GM21381 (cell line): ENCODE measurements at regions not wholly inside any gene's neighbourhood (a gene's known extent, or its start where the extent isn't known, plus 50 kb on each side); places are given as distances from the start of the nearest gene placed in this dataset.
"Not testable (repeated sequence)": the region's sequence is repeated elsewhere in the genome, so short reads cannot be mapped to it uniquely, and the experiment has no call there.

Experiments used
- ATAC-seq: cut with Tn5 transposase; IDR thresholded peaks from one replicate; pipeline ENCODE4 v1.9.1; 2021; ENCODE audit warnings: mild to moderate bottlenecking, moderate library complexity; ENCODE audit not compliant: unreplicated experiment

DNA sequence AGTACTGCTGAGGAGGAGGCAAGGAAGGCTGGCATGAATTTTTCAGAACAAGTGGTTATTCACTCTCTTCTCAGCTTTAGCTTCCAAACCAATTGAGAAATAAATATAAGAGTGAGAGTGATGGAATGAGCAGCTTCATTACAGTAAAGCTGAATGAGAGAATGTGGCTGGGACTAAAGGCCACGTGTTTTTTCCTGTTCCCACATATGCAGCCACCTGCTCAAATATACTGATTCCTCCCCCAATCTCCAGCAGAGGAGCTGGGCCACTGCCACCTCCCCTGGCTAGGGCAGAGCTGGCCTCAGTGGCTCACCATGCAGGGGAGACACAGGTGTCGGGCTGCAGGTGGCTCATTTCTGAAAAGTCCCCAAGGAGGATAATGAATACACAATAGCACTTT, 1505.3 kb upstream of the WWC1 start:
- no peak for ATAC-seq

DNA sequence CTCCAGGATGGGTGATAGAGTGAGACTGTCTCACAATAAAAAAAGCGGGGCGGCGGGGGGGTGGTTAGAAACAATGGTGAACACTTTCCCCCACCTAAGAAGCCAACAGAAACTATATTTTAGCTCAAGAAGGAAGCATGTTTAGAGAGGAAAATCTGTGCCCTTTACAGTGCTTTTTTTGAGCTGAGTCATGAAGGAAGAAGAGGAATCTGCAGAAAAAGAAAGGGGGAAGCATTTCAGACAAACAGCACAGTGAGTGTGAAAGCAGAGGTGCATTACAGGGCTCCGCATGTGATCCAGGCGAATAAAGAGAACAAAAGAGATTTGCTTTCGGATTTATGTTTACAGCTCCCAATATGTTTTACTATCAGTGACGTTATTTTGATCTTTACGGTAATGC, 1504.6 kb upstream of the WWC1 start:
- ATAC-seq, result no peak

DNA sequence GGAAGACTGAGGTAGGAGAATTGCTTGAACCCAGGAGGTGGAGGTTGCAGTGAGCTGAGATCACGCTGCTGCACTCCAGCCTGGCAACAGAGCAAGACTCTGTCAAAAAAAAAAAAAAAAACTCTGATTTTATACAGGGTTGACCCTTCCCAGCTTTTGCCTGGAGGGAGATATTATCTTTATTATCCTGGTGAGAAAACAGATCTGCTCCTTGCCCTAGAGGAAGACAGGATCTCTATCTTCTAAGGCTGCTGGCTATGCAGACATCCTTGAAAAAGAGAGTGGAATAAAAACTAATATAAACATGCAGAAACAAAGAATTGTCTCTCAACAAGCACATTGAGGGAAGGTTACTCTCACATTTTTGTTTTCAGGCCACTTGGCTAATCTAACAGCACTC, 1503.4 kb upstream of the WWC1 start:
- no peak for ATAC-seq

DNA sequence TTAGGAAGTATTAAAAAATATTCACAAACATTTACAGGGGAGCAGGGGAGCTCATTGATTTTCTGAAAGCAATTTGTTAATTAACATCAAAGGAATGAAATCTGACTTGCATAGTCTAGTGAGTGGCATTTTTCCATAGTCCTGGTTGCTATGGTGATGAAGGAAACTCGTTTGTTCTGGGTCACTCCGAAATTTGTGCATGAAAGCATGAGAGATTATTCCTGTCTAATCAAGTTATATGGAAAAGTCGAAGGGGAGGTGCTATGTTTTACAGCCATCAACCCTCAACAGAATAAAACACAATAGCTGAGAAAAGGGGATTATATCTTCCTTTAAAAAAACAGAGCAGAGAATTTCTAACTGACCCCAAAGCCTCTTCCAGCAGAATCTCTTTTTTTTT, 1495.7 kb upstream of the WWC1 start:
- no peak for ATAC-seq

DNA sequence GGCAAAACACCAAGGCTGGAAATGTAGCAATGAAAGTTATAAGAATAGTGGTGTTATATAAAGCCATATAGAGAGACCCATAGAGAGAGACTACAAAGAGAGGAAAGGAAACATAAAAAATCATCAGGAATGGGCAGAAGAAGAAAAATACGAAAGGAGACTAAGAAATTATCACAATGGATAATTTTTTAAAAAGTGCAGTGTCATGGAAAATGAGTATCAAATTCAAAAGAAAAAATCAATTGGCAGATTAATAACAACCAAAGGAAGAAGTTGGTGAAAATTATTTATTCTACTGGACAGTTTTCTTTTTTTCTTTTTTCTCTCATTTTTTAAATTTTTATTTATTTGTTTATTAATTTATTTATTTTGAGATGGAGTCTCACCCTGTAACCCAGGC, 1488.4 kb upstream of the WWC1 start:
- ATAC-seq, result no peak

DNA sequence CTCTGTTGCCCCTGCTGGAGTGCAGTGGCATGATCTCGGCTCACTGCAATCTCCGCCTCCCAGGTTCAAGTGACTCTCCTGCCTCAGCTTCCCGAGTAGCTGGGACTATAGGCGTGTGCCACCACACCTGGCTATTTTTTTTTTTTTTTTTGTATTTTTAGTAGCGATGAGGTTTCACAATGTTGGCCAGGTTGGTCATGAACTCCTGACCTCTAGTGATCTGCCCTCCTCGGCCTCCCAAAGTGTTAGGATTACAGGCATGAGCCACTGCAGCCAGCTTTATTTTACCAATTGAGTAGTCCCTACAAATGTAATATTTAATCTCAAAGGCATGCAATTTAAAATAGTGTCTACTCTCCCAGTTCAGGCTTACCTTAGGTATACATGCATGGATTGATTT, 1487.2 kb upstream of the WWC1 start:
- not testable (repeated sequence) for ATAC-seq

DNA sequence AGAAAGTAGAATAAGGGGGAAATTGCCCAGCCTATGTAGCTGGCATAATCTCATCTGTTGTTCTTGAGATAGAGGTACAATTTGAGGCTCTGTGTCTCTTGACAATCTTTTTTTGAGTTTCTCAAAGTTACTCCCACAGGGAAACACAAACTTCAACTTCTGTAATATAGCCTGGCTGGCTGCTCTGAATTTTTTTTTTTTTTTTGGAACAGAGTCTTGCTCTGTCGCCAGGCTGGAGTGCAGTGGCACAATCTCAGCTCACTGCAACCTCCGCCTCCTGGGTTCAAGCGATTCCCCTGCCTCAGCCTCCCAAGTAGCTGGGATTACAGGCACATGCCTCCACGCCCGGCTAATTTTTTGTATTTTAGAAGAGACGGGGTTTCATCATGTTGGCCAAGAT, 1486.8 kb upstream of the WWC1 start:
- ATAC-seq, result not testable (repeated sequence)

DNA sequence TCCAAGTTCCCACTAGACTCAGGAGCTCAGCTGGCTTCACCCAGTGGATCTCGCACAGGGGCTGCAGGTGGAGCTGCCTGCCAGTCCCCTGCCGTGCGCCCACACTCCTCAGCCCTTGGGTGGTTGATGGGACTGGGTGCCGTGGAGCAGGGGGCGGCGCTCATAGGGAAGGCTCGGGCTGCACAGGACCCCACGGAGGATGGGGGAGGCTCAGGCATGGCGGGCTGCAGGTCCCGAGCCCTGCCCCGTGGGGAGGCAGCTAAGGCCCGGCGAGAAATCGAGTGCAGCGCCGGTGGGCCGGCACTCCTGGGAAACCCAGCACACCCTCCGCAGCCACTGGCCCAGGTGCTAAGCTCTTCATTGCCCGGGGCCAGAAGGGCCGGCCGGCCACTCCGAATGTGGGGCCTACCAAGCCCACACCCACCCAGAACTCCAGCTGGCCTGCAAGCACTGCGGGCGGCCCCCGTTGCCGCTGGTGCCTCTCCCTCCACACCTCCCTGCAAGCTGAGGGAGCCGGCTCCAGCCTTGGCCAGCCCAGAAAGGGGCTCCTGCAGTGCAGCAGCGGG, 1481.3 kb upstream of the WWC1 start:
- not testable (repeated sequence) for ATAC-seq

DNA sequence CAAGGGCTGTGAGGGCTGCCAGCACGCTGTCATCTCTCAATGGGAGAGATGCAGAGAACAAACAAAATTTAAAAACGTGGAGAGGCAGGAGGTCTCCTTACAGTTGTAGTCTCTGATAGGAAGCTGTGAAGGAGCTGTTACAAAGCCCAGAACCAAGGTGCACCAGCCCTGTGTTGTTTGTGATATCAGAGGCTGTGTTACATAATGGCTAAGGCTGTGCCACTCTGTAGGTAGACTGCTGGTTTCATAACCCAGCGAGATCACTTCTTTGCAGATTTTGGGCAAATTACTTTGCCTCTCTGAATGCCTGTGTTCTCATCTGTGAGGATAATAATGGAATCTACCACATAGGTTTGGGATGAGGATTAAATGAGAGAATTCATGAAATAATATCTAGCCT, 1480.7 kb upstream of the WWC1 start:
- no peak for ATAC-seq

DNA sequence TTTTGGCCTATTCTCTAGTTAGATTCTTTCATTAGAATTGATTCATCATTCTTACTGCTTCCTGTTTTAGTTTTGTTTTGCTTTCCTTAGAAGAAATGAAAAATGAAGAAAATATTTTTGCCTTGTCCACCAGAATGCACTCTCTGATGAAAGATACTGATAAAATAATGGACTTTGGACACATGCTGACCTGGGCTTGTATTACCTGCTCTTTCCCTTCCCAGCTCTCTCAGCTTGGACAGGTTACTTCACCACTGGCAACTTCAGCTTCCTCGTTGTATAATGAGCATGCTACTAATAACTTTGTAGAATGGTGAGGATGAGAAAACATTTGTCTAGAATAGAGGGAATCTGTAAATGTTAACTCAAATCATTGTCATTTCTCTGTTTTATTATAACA, 1468.1 kb upstream of the WWC1 start:
- ATAC-seq, result no peak

DNA sequence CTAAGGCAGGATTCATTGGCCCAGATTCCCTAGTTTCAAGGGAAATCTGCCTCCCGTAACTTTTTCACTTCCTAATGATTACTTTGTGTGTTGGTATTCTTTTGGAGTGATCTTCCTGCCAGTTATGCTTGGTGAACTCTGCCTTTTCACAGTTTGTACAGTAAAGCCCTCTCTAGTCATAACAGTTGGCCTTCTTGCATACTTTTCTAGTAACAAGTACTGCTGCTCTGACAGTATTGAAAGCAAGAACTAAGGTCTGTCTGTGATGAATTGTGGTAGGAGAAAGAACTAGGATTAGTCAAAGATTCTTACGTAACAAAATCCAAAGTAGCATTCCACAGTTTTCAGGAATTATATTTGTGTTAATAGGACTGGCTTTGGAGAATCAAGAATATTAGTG, 1457.2 kb upstream of the WWC1 start:
- ATAC-seq, result no peak

DNA sequence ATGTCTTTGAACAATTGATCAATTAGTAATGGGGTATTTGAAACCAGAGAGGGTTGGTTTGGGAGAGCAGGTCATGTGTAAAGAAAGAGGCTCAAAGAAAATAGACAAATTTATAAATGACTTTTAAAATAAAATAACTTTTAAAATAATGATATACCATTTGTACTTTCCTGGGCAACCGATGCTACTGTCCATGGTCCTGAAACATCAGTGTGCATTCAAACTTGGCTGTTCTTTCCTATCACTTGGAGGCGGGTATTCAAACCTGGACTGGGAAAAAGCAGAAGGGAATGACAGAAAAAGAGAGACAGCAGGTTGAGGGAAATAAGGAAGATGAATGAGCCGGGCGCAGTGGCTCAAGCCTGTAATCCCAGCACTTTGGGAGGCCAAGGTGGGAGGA, 1446.4 kb upstream of the WWC1 start:
- no peak for ATAC-seq

DNA sequence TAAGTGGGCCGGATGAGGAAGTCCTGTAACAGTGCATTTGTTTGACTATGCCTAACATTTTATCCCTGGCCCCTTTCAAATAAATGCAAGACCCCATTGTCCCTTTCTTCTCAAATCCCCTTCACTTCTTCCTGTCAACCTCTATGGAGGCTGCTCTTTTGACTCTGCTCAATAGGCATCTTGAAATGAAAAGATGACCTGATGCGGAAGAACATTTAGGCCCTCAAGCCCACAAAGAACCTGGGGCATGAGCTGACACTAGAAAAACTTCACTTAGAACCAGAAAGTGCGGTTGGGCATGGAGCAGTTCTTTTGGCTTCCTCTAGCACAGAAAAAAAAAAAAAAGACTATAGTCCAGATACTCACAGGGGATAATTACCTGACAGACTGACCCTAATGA, 1434.7 kb upstream of the WWC1 start:
- ATAC-seq, result no peak

DNA sequence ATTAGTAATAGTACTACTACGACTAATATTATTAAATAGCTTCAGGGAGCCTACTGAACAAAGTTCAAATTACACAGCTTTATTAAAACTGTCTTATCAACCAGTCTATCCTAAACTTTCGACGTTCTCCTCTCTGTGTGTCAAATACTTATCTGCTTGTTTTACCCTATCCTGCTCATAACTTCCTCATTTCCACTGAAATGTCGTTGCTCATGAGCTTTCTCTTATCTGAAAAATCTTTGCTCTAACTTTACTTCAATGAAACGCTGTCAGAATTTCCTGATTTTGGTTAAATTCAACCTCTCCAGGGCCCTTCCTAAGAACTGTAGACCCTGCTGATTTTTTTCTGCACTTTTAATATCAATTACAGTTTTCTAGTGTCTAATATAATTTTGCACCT, 1431.0 kb upstream of the WWC1 start:
- no peak for ATAC-seq

DNA sequence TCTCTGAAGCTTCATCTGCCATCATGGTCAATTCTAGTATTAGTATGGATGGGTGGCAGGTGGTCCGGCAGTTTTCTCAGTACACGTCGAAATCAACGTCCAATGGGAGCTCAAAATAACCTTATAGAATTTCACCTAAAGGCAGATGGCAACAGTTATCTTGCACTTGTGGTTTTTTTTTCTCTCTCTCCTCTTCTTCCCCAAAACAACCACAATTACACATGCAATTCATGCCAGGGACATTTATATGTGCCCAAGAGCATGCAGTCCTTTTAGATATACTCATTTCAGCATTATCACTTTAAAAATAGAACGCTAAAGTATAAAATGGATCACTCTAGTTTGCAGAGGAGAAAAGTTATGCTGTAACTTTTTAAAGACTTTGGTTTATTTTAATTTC, 1428.9 kb upstream of the WWC1 start:
- no peak for ATAC-seq

DNA sequence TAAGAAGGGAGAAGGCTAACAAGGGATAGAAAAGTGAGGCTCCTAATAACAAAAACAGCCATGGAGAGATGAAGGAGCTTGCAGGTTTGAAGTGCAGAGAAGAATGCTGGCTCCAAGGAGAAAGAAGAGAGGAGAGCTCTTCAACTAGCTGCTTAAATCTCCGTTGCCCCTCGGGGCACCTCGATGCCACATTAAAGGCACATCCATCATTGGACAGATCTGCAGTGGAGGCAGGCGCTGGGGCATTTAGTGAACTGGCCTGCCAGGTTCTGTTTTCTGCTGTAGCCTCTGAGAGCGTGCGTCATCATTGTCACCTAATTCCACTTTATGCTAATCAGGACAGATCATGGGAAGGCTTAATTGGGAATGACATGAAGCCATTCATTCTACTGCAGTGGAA, 1426.2 kb upstream of the WWC1 start:
- no peak for ATAC-seq

DNA sequence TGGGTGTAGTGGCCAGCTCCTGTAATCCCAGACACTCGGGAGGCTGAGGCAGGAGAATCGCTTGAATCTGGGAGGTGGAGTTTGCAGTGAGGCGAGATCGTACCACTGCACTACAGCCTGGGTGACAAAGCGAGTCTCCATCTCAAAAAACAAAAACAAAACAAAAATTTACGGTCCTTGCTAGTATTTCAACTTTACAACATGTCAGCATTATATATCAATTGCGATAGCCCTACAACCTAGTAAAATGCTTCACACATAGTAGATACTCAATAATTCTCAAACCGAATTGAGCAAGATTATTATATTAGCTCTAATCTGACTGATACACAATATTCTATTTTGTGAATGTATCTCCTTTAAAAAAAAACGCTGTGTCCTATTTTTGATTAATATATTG, 1411.0 kb upstream of the WWC1 start:
- no peak for ATAC-seq

DNA sequence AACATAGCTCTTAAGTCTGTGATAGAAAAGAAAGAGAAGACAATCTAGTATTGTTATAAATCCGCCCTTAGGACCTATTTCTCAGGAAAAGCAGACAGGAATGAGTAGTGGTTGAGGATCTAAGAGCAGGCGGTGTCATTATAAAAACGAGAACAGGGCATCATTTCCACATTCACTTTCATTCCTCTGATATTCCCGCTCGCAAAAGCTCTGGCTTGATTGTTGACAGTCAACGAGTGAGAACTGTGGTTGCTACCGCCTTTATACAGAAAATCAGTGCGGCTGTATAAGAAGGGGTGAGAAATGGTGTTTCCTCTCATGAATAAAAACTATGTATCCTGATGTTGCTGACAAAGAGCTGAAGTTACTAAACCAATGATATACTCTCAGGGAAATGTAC, 1409.6 kb upstream of the WWC1 start:
- ATAC-seq, result no peak

DNA sequence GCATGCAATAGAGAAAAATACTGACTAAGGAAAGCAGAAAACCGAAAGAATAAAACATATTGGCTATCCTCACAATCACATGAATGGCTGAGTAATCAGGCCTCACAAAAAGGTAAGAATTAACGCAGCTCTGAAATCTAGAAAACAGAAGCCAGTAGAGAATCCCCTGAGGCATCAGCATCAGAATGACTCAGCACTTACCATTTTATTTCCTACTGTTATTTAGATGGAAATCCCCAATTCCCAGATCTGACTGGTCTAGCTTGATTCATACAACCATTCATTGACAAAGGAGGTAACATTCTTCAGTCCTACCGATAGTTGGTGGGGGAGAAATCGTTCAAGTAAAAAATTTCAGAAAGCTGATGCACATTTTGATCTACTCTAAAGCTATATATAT, 1408.4 kb upstream of the WWC1 start:
- no peak for ATAC-seq

DNA sequence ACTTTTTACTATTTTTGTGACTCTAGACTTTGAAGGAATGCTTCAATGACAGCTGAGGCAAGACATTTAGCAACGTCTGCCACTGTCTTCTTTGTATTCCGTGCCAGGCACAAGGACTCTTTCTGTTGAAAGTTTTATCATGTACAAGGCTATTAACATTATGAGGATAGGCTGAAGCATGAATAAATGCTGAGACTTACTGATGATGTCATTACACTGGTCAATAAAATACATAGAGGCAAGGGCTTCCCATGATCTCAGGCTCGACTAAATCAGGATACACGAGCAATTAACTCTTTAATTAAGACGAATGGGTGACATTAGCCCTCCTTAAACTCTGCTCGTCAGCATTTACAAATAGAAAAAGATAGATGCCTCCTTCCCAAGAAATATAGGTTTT, 1393.3 kb upstream of the WWC1 start:
- ATAC-seq, result no peak

DNA sequence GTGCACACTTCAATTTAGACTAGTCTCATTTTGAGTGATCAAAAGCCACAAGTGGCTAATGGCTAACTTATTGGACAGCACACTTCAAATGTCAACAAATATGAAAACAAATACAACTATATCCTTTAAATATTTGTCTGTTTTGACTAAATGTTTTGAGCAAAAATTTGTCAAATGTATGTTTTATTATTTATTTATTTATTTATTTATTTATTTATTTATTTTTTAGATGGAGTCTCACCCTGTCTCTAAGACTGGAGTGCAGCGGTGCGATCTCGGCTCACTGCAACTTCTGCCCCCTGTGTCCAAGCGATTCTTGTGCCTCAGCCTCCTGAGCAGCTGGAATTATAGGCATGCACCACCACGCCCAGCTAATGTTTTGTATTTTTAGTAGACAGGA, 1392.1 kb upstream of the WWC1 start:
- ATAC-seq, result no peak

DNA sequence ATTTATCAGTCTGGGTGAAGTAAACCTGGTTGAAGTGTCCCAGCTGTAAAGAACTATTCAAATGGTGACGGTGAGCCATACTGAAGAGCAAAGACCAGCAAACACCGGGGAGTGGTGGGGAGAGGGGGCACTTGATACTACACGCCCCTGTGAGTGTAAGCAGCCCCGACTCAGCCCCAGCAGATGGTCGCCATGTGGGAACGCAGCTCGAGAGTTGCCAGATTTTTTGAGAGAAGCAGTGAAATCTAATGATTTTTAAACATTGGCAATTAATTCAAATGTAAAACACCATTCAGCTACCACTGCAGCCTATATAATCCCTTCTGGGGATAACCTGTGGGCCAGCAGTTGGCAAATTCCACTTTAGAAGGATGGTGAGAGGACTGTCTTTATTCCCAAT, 1386.9 kb upstream of the WWC1 start:
- ATAC-seq, result no peak

DNA sequence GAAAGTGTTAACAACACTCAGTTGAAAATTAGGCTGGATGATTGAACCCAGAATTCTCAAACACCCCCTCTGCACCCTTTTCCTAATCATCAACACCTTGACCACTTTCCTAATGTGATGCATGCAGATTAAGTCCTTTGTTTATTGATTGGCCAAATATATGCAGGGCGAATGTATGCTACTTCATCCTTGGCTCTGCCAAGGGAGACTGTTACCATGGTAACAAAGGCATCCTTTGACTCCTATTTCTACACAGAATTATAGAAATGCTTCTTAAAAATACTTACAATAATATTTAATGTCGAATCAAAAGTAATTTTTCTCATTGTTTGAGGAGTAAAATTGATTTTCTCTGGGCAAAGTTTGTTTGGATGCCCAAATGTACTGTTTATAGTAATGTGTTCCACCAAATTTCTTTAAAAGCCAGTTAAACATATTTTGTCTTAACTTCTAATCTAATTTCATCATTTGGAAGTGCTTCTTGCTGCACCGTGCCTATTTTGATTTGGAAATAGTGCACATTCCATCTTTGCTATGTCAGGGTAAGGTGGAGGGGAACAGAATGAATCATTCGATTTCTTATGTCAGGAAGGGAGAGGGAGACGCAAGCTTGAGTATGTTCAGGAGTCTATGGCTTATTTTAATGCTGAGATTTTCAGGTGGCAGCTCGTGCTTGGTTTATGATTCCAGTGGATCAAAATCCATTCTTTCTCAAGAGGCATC, 1384.3 kb upstream of the WWC1 start:
- no peak for ATAC-seq
